Right lobe of liver (tissue), 6 donors: ENCODE measurements at regions not wholly inside any gene's neighbourhood (a gene's known extent, or its start where the extent isn't known, plus 50 kb on each side); places are given as distances from the start of the nearest gene placed in this dataset.

Source experiments
- ATAC-seq, 4 donors: fragments of 200-7000 bp; cut with Tn5 transposase; one replicate each; pipeline ENCODE4 v1.9.1; 2020; ENCODE audit warnings: mild to moderate bottlenecking in 4 of 4, moderate library complexity in 4 of 4
- DNase-seq, 3 donors: peaks; one replicate each; pipeline ENCODE4 v3.0.0-alpha.2; 2020
- H3K27ac ChIP-seq, 3 donors: fragments of 200-600 bp; one replicate each; pipeline ENCODE4 v1.8.0; 2022
- H3K27me3 ChIP-seq, 2 donors: fragments of 200-600 bp; one replicate each; pipeline ENCODE4 v1.8.0; 2022
- H3K36me3 ChIP-seq, 4 donors: fragments of 200-600 bp; sonication (generic) in 1 of 4; one replicate each; pipeline versions ENCODE4 v1.5.1 to v1.8.0; 2017 to 2022; ENCODE audit warnings: control low read depth in 1 of 4
- H3K4me1 ChIP-seq, 4 donors: fragments of 200-600 bp; sonication (generic) in 1 of 4; one replicate each; pipeline versions ENCODE4 v1.5.1 to v1.8.0; 2017 to 2022; ENCODE audit warnings: control low read depth in 1 of 4
- H3K4me3 ChIP-seq, 3 donors: fragments of 200-600 bp; one replicate each; pipeline ENCODE4 v1.8.0; 2022
- H3K9me3 ChIP-seq, 4 donors: fragments of 200-600 bp; sonication (generic) in 1 of 4; one replicate each; pipeline versions ENCODE4 v1.5.1 to v1.8.0; 2017 to 2022; ENCODE audit warnings: control low read depth in 1 of 4
- CTCF ChIP-seq, 4 donors: fragments of 200-600 bp in 3 of 4; fragments of 450-650 bp in 1 of 4; IDR thresholded peaks; one replicate each; pipeline versions ENCODE4 v1.5.1 to v1.8.0; 2016 to 2022; ENCODE audit warnings: antibody characterized with exemption in 4 of 4, mild to moderate bottlenecking in 2 of 4
- POLR2A ChIP-seq: fragments of 450-650 bp; IDR thresholded peaks from one replicate; pipeline ENCODE4 v1.6.1; 2017; ENCODE audit warnings: antibody characterized with exemption, mild to moderate bottlenecking
- WGBS: methylation state at CpG from one replicate; pipeline ENCODE4 v1.1.6; 2018; ENCODE audit warnings: low coverage, low lambda C conversion rate; ENCODE audit not compliant: insufficient coverage; ENCODE audit errors: missing lambda C conversion rate; 5-methylcytosine and 5-hydroxymethylcytosine counted together
- intact Hi-C, 2 donors: fragments of 100-400 bp; cut with DNase I; formaldehyde crosslinking; loops; one replicate each; pipeline versions ENCODE4 v1.11.2 to v1.14.1; 2022
- donor health status: DM: no; HTN: yes; CAD: no.
- donor health status: DM: no; HTN: no; CAD: no.
- donor health status: DM: no; HTN: no; CAD: no.
- donor health status: DM: no; HTN: yes; CAD: no.
- donor health status: DM: no; HTN: yes; CAD: no.

DNA sequence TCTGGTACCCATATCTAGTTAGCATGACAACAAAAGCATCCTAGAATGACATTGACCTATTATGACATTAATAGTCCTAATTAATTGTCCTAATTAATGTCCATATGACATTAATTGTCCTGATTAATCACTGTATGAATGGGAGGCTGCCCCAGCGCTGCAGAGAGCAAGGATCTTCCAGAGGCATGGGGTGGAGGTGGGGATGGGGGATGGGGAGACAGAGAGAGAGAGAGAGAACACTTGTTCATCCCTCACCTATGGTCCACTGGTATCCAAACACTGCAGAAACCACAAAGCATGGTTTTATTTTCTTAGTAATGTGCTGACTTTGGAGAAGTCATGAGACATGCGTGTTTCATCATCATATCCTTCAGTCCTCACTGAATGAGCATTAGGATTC, 235.1 kb downstream of the FNDC1 start:
- no peak for ATAC-seq
- no peak for DNase-seq
- 61% methylated on average over 2 of the region's 2 CpGs for WGBS

DNA sequence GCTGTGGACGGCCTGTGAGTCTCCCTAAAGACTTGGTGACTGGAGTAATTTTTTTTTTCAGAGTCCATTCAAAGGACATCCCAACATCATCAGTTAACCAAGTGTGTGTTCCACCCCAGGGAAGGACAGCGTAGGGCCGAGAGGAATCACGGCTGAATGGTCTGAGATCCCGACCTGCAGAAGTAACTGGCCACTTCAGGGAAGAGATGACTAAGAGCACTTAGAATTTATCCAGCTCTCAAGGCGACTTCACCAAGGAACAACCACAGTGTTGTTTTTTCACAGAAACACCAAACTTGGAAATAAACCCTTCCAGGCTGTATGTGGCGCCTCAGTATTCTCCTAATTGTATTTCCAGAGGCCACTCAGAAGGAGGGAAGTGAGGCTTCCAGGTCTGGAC, 231.6 kb downstream of the FNDC1 start:
- intact Hi-C loops = no loop called here
- DNase-seq = no peak
- Histone ChIP-seq H3K4me1 (no peaks in the 10 kb centered on the region), H3K27me3 (no peaks in the 10 kb centered on the region), H3K36me3 (no peaks in the 10 kb centered on the region), H3K4me3 (no peak overlapping the region), H3K9me3 (no peaks in the 10 kb centered on the region), H3K27ac (no peak overlapping the region)
- ATAC-seq = no peak
- WGBS = 83% methylated on average over 5 of the region's 7 CpGs
- no peak for TF ChIP-seq CTCF (IDR thresholded peaks at IDR 0.05)
- TF ChIP-seq POLR2A = no peak

More for the DNA sequence above, 235.1 kb downstream of the FNDC1 start:
- intact Hi-C loops = no loop called here
- no peak overlapping the region for H3K4me3 ChIP-seq
- H3K36me3 ChIP-seq = no peaks in the 10 kb centered on the region
- TF ChIP-seq CTCF (IDR thresholded peaks at IDR 0.05) = no peak
- no peak overlapping the region for H3K27ac ChIP-seq
- no peaks in the 10 kb centered on the region for H3K27me3 ChIP-seq
- no peaks in the 10 kb centered on the region for H3K9me3 ChIP-seq
- H3K4me1 ChIP-seq = no peaks in the 10 kb centered on the region

DNA sequence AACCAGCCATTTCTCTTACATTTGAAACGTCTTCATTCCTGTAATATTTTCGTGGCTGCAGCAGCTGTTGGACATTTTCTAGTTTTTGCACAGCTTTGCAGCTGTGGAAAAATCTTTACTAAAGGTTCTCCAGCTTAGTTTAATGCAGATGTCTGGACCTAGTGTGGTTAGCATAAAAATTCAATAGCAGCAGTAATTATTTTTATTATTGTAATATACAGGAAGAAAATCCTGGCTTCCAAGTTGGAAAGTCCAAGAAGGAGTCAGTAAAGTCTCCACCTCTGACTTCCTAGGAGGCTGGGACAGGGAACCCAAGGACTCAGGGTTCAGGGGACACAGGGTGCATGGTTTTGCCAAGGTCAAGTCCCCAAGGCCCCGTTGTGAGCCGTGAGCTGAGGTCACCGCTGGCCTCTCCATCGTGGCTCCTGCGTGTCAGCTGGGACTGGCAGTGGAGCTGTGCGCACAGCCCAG, 230.6 kb downstream of the FNDC1 start:
- no peak for DNase-seq
- TF ChIP-seq CTCF (IDR thresholded peaks at IDR 0.05) = no peak
- no peak for TF ChIP-seq POLR2A

DNA sequence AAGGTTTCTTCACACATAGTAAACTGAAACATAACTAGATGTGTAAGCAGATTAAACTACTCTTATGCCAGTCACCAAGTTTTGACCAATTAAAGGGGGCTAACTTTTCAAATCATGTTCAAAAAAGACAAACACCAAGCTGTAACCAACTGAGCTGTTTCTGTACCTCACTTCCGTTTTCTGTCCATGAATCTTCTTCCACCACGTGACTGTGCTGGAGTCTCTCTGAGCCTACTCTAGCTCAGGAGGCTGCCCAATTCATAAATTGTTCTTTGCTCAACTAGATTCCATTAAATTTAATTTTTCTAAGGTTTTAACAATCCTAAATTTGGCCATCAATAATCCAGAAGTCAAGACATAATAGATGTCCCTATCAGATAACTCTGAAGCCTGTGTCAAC, 229.4 kb downstream of the FNDC1 start:
- intact Hi-C loops = no loop called here
- TF ChIP-seq POLR2A (no peak), CTCF (IDR thresholded peaks at IDR 0.05) (no peak)
- no peaks in the 10 kb centered on the region for H3K4me1 ChIP-seq
- H3K36me3 ChIP-seq = no peaks in the 10 kb centered on the region
- no peak overlapping the region for H3K4me3 ChIP-seq
- H3K9me3 ChIP-seq = no peaks in the 10 kb centered on the region
- DNase-seq (no peak), ATAC-seq (no peak)
- H3K27me3 ChIP-seq = no peaks in the 10 kb centered on the region
- WGBS = 75% methylated on average over 2 of the region's 2 CpGs
- no peak overlapping the region for H3K27ac ChIP-seq

More for the DNA sequence above, 230.6 kb downstream of the FNDC1 start:
- Histone ChIP-seq H3K36me3 (no peaks in the 10 kb centered on the region), H3K9me3 (no peaks in the 10 kb centered on the region), H3K4me1 (no peaks in the 10 kb centered on the region), H3K27ac (no peak overlapping the region), H3K4me3 (no peak overlapping the region), H3K27me3 (no peaks in the 10 kb centered on the region)
- no peak for ATAC-seq
- WGBS = 47% methylated on average over 2 of the region's 8 CpGs
- intact Hi-C loops = no loop called here

GRCh38 chr6:159397753-159398152, 228.6 kb downstream of the FNDC1 start:
- H3K9me3 ChIP-seq = no peaks in the 10 kb centered on the region
- intact Hi-C loops = no loop called here
- H3K36me3 ChIP-seq = no peaks in the 10 kb centered on the region
- ATAC-seq (no peak), DNase-seq (no peak)
- H3K27ac ChIP-seq = no peak overlapping the region
- no peak for TF ChIP-seq CTCF (IDR thresholded peaks at IDR 0.05)
- no peak for TF ChIP-seq POLR2A
- no peaks in the 10 kb centered on the region for H3K27me3 ChIP-seq
- no peak overlapping the region for H3K4me3 ChIP-seq
- no peaks in the 10 kb centered on the region for H3K4me1 ChIP-seq
